ENCODE measurements at regions not wholly inside any gene's neighbourhood (a gene's known extent, or its start where the extent isn't known, plus 50 kb on each side); places are given as distances from the start of the nearest gene placed in this dataset.

DNA sequence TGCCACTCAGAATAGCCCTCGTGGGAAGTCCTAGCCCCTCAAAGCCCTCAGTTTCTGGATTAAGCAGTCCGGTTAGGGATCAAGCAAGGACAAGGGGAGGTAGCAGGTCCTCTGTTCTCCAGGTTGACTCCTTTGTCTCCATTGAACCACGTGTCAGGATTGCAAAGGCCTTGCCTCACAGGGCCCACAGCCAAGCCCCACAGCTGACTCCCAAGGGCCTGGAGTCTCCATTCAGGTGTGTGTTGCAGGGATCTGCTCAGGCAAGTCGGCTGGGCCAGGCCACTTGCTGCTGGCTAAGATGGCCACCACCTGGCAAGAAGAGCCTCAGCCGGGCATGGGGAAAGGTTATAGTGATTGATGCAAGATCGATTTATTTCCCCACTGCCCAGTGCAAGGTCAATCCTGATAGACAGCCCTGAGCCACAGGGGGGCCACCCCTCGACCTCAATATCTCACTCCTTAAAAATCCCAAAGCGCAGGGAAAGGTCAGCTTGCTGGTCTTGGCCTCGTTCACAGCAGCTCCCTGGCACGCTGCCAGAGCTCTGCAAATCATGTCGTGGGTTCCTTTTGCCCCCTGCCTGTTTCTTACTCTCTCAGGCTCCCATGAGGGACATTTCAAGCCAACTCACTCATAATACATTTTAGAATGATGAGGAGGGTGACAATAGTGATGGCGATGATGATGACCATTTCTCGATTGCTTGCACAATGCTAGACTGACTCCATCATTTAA lies 75.9 kb downstream of the EDN3 start:
- no peak for TF ChIP-seq GATA3 (IDR thresholded peaks at IDR 0.05; ENCODE audit: low read depth, low read length)
- no peak for TF ChIP-seq GATA2 (IDR thresholded peaks at IDR 0.05; ENCODE audit: low read depth, low read length)

DNA sequence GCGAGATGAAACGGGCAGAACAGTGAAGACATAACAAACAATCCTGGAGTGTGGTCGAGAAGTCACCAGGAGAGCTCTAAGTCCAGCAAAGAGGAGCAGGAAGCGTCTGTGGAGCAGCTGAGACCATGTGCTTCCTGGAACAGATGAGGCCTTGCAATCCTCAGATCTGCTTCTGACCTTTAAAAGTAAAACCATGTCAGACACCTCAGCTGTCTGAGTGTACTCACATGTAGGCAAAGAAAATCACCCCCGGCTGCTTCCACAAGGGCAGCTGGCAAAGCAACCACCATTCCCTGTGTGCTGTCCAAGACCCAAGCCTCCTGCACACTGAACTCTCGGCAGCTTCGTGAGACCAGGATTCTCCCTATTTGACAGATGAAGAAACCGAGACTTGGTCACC lies 76.6 kb downstream of the EDN3 start:
- TF ChIP-seq GATA3 (IDR thresholded peaks at IDR 0.05; ENCODE audit: low read depth, low read length): no peak
- no peak for TF ChIP-seq GATA2 (IDR thresholded peaks at IDR 0.05; ENCODE audit: low read depth, low read length)

DNA sequence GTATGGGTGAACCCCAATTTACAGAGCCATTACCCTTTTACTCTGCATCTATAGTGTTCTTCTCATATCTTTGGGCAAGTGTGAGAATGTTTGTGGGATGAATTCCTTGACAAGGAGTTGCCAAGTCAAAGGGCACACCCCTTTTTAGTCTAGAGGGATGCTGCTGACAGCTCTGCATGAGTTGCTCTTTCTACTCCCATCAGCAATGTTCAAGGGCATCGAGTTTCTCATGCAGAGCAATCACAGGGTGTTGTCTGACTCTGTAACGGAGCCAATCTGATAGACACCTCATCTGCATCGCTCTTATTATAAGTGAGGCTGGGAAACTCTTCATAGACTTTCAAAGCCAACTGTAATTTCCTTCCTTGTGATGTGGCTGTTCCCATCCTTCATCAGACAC lies 77.4 kb downstream of the EDN3 start:
- TF ChIP-seq GATA3 (IDR thresholded peaks at IDR 0.05; ENCODE audit: low read depth, low read length): no peak
- no peak for TF ChIP-seq GATA2 (IDR thresholded peaks at IDR 0.05; ENCODE audit: low read depth, low read length)

DNA sequence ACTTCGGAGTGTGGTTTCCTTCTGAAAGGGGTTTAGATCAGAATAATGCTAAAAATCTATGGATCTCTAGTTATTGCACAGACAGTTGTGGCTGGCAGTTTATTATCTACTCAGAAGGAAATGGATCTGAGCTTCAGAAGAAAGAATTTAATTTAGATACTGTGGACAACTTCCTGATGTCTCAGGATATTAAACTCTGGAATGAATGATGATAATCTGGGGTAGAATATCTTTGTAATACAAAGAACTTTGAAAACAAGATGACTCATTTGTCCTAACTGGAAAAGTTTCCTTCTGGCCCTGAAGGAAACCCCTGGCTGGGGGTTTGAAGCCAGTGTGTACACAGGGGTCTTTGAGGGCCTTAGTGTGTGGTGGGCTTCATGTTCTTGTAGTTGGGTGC lies 78.0 kb downstream of the EDN3 start:
- TF ChIP-seq GATA2 (IDR thresholded peaks at IDR 0.05; ENCODE audit: low read depth, low read length): no peak
- no peak for TF ChIP-seq GATA3 (IDR thresholded peaks at IDR 0.05; ENCODE audit: low read depth, low read length)

DNA sequence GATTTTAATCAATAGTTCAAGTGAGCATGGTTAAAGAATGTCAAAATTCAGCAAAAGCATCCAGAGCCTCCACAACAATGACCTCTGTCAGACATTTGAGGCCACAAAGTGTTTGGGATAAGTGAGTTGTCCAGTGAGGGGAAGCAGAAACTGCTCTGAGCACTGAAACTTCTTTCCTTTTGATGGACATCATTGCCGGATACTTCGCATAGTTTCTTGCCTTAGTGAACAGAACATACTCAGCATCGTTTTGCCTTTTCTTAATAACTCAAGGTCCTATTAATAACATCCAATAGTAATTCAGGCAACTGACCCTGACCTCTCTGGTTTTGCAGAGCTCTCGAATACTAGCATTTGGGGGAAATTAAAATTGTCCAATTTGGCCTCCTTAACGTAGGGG lies 78.6 kb downstream of the EDN3 start:
- no peak for TF ChIP-seq GATA2 (IDR thresholded peaks at IDR 0.05; ENCODE audit: low read depth, low read length)

DNA sequence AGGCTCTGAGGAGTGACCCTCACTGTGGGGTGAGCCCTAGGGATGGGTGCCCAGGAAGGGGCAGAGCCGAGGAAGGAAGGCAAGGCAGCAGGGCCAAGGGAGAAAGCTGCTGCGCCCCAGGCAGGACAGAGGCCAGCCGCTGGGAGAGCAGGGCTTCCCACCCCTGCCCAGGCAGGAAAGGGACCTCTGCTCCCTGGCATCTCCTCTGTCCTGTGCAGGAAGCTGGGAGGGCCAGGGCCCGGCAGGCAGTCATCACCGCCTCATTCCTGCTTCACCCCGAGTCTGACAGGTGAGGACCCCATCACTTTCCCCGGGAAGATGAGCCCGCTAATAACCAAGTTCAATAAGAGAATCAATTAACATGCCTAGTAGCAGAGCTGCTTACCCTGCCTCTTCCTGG lies 81.3 kb downstream of the EDN3 start:
- TF ChIP-seq GATA2 (IDR thresholded peaks at IDR 0.05; ENCODE audit: low read depth, low read length): no peak
- no peak for TF ChIP-seq GATA3 (IDR thresholded peaks at IDR 0.05; ENCODE audit: low read depth, low read length)

DNA sequence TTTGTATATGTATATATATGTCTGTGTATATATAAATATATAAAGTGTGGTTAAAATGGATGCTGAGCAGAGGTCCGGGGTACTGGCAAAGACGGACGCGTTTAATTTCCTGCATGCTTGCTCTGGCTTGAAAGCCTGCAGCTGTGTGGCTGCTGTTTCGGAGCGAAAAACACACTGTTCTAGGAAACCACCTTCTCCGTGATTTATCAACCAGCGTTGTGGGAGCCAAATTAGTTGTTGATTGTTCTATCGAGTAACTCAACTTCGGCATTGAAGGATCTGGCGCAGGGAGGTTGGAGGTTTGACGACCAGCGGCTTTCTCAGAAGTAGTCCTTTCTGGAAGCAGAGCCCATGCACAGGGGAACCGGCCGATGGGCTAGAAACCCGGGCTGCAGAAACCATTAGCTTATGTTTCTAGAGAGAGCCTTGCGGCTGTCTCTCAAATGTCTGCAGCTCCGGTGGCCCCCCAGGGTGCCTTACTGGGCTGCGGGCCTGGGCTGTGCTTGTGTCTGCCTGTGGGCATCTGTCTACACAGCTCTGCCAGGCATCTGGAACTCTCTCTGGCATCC lies 81.8 kb downstream of the EDN3 start:
- TF ChIP-seq GATA2 (IDR thresholded peaks at IDR 0.05; ENCODE audit: low read depth, low read length) (no peak), GATA3 (IDR thresholded peaks at IDR 0.05; ENCODE audit: low read depth, low read length) (no peak)

DNA sequence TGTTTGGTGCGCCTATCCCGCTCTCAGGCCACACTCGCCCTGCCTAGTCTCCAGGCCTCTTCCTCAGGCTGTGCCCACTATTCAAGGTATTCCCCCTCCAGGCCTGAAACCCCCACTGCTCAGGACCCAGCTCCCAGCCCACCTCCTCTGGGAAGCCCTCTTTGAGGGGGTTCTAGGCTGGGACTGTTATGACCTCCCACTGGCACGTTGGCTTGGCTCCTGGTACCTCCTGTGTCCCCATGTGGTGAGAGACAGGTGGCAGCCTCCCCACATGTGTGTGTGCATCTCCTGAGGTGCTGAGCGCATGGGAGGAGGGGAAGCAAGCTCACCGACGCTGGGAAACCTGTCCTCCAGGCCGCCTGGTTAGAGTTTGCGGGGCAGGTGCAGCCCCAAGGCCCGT lies 82.5 kb downstream of the EDN3 start:
- TF ChIP-seq GATA3 (IDR thresholded peaks at IDR 0.05; ENCODE audit: low read depth, low read length) (no peak), GATA2 (IDR thresholded peaks at IDR 0.05; ENCODE audit: low read depth, low read length) (no peak)

DNA sequence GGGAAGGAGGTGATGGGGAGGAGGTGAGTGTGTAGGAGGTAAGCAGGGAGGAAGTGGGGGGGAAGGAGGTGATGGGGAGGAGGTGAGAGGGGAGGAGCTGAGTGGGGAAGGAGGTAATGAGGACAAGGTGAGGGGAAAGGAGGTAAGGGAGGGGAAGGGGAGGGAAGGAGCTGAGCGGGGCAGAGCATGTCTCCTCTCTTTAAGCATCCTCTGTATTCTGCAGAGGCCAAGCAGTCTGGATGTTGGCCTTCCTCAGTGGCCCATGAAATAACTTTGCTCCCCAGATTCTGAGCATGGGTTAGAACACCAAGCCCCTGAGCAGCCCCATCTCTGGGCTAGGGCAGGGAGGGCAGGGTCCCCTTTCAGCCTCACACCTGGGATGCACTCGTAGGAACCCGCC lies 84.6 kb downstream of the EDN3 start:
- TF ChIP-seq GATA3 (IDR thresholded peaks at IDR 0.05; ENCODE audit: low read depth, low read length) (no peak), GATA2 (IDR thresholded peaks at IDR 0.05; ENCODE audit: low read depth, low read length) (no peak)

DNA sequence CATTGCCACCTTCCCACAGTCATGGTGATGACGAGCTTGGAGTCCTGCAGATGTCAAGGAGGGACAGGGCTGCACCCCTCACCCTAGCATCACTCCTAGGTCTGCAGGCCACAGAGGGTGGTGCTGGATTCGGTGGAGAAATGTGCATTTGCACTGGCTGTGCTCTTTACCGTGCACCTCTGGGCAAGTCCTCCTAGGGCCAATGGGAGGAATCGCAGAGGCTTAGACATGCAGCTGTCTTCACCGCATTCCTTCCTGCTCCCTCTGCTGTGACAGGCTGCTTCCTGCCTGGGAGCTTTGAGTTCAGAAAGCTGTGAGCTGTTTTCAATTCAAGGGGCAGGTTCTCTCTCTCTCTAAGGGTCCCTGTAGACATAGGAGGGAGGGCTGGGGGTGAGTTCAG lies 85.1 kb downstream of the EDN3 start:
- TF ChIP-seq GATA3 (IDR thresholded peaks at IDR 0.05; ENCODE audit: low read depth, low read length) (no peak), GATA2 (IDR thresholded peaks at IDR 0.05; ENCODE audit: low read depth, low read length) (no peak)

DNA sequence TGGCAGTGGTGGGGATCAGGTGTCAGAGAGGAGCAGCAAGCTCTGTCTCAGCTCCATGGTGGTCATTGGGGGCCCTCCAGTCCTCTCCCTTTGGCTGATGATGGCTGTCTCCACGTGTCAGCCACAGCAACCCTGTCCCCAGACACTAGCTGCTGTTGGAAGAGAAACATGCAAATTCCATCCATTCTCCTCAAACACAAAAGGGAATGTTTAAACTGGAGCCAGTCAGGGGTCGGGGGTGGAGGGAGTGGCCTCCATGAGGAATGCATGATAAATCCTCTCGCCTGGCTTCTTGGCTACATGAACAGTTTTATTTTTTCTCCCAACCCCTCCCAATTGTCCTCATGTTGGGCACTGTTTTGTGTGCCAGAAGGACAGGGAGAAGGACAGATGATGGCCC lies 86.4 kb downstream of the EDN3 start:
- no peak for TF ChIP-seq GATA3 (IDR thresholded peaks at IDR 0.05; ENCODE audit: low read depth, low read length)
- no peak for TF ChIP-seq GATA2 (IDR thresholded peaks at IDR 0.05; ENCODE audit: low read depth, low read length)

DNA sequence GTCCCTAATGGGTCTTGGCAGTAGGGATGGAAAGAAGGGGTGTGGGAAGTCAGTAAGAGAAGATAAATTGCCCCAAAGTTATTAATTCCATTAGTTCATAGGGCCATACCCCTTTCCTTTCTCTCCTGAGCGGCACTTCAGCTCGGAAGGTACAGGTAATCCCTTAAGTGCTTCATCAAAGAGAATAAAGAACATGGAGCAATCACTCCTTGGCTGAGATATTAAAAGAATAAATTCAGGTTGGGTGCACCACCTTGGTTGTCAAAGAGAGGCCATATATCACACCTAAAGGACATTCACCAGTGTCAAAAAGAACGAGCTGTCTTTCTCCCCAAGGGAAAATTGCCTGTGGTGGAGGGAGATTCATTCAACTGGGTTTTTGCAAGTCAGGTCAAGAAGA lies 87.5 kb downstream of the EDN3 start:
- TF ChIP-seq GATA3 (IDR thresholded peaks at IDR 0.05; ENCODE audit: low read depth, low read length): no peak
- TF ChIP-seq GATA2 (IDR thresholded peaks at IDR 0.05; ENCODE audit: low read depth, low read length): no peak

DNA sequence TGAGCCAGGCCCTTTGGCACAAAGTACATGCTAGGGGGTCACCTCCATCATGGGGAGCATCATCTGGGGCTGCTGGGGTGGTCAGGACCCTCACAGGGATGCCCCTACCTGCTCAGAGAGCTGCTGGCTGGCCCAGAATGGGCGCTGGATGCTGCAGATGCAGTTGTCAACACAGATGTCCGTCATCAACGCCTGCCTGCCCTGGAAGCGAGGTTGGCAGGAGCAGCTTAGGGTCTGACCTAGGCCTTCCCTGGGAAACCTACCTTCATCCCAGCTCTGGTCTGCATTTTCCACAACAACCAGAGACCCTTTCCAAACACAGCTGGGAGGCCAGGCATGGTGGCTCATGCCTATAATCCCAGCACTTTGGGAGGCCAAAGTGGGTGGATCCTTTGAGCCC lies 88.0 kb downstream of the EDN3 start:
- TF ChIP-seq GATA2 (IDR thresholded peaks at IDR 0.05; ENCODE audit: low read depth, low read length): no peak

DNA sequence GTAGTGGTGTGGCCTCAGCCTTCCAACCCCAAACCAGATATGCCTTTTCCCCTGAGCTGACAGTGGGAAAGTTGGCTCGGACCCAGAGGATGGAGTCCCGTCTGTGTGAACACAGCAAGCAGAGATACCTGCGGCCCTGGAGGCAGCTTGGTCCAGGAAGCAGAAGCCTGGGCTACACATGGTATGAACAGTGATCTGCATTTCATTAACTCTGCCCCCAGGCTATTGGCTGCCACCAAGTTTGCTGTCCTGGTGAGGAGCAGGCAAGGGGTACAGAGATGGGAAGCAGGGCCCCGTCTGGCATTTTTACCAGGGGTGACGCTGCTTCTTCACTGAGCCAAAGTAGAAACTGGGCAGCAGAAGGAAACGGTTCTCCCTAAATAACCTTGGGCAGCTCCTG lies 90.0 kb downstream of the EDN3 start:
- TF ChIP-seq GATA2 (IDR thresholded peaks at IDR 0.05; ENCODE audit: low read depth, low read length) (no peak), GATA3 (IDR thresholded peaks at IDR 0.05; ENCODE audit: low read depth, low read length) (no peak)

DNA sequence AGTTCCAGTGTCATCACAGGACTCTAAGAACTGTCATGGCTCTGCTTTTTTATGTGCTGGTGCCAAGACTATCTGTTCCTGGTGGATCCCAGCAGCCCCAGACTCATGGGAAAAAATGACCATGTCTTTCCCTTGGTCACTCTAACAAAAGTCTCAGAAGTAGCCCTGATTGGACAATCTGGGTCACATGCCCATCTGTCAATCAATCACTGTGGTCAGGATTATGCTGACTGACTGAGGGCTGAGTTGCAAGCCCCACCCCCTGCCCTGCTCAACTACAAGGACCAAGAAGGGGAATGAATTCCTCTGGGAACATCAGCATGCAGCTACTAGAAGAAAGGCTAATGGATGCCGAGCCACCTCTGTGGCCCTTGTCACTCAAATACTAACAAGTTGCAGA lies 91.6 kb downstream of the EDN3 start:
- TF ChIP-seq GATA2 (IDR thresholded peaks at IDR 0.05; ENCODE audit: low read depth, low read length) (no peak), GATA3 (IDR thresholded peaks at IDR 0.05; ENCODE audit: low read depth, low read length) (no peak)

DNA sequence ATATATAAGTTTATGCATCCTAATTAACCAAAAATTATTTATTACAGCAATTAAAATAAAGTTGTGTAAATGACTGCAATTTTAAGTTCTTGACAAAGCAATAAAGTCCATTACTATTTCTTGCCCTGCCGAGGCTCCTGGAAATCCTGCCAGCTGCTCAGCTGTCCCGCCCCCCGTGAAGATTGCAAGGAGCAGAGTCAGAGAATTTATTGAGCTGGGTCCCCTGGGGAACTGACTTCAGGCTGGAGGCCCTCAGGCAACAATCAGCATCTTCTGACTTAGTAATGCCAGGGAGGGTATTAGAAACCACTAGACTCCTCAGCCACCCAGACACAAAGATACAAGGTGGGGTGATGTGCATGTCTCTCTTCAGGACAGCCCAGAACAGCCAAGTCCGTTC lies 92.3 kb downstream of the EDN3 start:
- TF ChIP-seq GATA3 (IDR thresholded peaks at IDR 0.05; ENCODE audit: low read depth, low read length) (no peak), GATA2 (IDR thresholded peaks at IDR 0.05; ENCODE audit: low read depth, low read length) (no peak)

Data from SH-SY5Y (cell line).